HG02884 (cell line): ENCODE measurements at regions not wholly inside any gene's neighbourhood (a gene's known extent, or its start where the extent isn't known, plus 50 kb on each side); places are given as distances from the start of the nearest gene placed in this dataset.
A peak's percentile ranks its signal among the peaks of the same experiment; 100 is the strongest.

Source experiments
- ATAC-seq: cut with Tn5 transposase; IDR thresholded peaks from one replicate; pipeline ENCODE4 v1.9.1; 2021; ENCODE audit warnings: mild to moderate bottlenecking, moderate library complexity; ENCODE audit not compliant: unreplicated experiment

- no peak for ATAC-seq
Observed at GRCh38 chr4:163949976-163950601, 455.6 kb downstream of the TMA16 start.

GRCh38 chr4:163955288-163955687 is 460.8 kb downstream of the TMA16 start:
- ATAC-seq, result no peak

- ATAC-seq, result no peak
Observed at GRCh38 chr4:163958751-163959150, 464.3 kb downstream of the TMA16 start.

GRCh38 chr4:163959932-163960331 is 465.4 kb downstream of the TMA16 start:
- ATAC-seq, result no peak

- no peak for ATAC-seq
Observed at GRCh38 chr4:163966612-163967011, 472.1 kb downstream of the TMA16 start.

- ATAC-seq, result no peak
Observed at GRCh38 chr4:163967263-163967662, 472.8 kb downstream of the TMA16 start.

- no peak for ATAC-seq
Observed at GRCh38 chr4:163967710-163968109, 473.2 kb downstream of the TMA16 start.

- no peak for ATAC-seq
Observed at GRCh38 chr4:163969291-163969690, 474.8 kb downstream of the TMA16 start.

- no peak for ATAC-seq
Observed at GRCh38 chr4:163976588-163976987, 482.1 kb downstream of the TMA16 start.

GRCh38 chr4:163988391-163988790 is 493.9 kb downstream of the TMA16 start:
- no peak for ATAC-seq

GRCh38 chr4:163988865-163989264 is 494.4 kb downstream of the TMA16 start:
- no peak for ATAC-seq

GRCh38 chr4:163991298-163991865 is 496.9 kb downstream of the TMA16 start:
- no peak for ATAC-seq

- ATAC-seq, result no peak
Observed at GRCh38 chr4:164009435-164009834, 514.9 kb downstream of the TMA16 start.

- ATAC-seq, result no peak
Observed at GRCh38 chr4:164011791-164012190, 517.3 kb downstream of the TMA16 start.

GRCh38 chr4:164012396-164013027 is 518.0 kb downstream of the TMA16 start:
- peak; percentile 67 for ATAC-seq

- no peak for ATAC-seq
Observed at GRCh38 chr4:164021947-164022346, 527.5 kb downstream of the TMA16 start.

GRCh38 chr4:164023214-164023613 is 528.7 kb downstream of the TMA16 start:
- no peak for ATAC-seq

GRCh38 chr4:164027805-164028204 is 533.3 kb downstream of the TMA16 start:
- peak; percentile 58 for ATAC-seq

- no peak for ATAC-seq
Observed at GRCh38 chr4:164039482-164039881, 545.0 kb downstream of the TMA16 start.

GRCh38 chr4:164056426-164057142 is 562.1 kb downstream of the TMA16 start:
- no peak for ATAC-seq

GRCh38 chr4:164058776-164059445 is 564.4 kb downstream of the TMA16 start:
- ATAC-seq, result no peak
